IPS-NIHi7 (cell line): ENCODE measurements at regions not wholly inside any gene's neighbourhood (a gene's known extent, or its start where the extent isn't known, plus 50 kb on each side); places are given as distances from the start of the nearest gene placed in this dataset.

Experiments
- DNase-seq: peaks from one replicate; pipeline ENCODE4 v3.0.0; 2012; ENCODE audit warnings: mixed read lengths; ENCODE audit errors: extremely low spot score

GRCh38 chr12:91629440-91629839 lies 446.8 kb upstream of the DCN start:
- no peak for DNase-seq

GRCh38 chr12:91628656-91629055 lies 446.0 kb upstream of the DCN start:
- DNase-seq = no peak

- no peak for DNase-seq
These were observed 444.6 kb upstream of the DCN start for GRCh38 chr12:91627225-91627624.

GRCh38 chr12:91622981-91623380 lies 440.4 kb upstream of the DCN start:
- no peak for DNase-seq

GRCh38 chr12:91622037-91622436 lies 439.4 kb upstream of the DCN start:
- no peak for DNase-seq

GRCh38 chr12:91620992-91621391 lies 438.4 kb upstream of the DCN start:
- peak; percentile 13 for DNase-seq

- no peak for DNase-seq
These were observed 437.8 kb upstream of the DCN start for GRCh38 chr12:91620422-91620821.

GRCh38 chr12:91618281-91618680 lies 435.7 kb upstream of the DCN start:
- no peak for DNase-seq

- no peak for DNase-seq
These were observed 435.2 kb upstream of the DCN start for GRCh38 chr12:91617818-91618217.

GRCh38 chr12:91616416-91616815 lies 433.8 kb upstream of the DCN start:
- DNase-seq = no peak

- DNase-seq = no peak
These were observed 430.7 kb upstream of the DCN start for GRCh38 chr12:91613223-91613779.

GRCh38 chr12:91610561-91610960 lies 427.9 kb upstream of the DCN start:
- DNase-seq = no peak

GRCh38 chr12:91609283-91609682 lies 426.7 kb upstream of the DCN start:
- DNase-seq = no peak

GRCh38 chr12:91608542-91608941 lies 425.9 kb upstream of the DCN start:
- DNase-seq = no peak

GRCh38 chr12:91606662-91607377 lies 424.2 kb upstream of the DCN start:
- DNase-seq = no peak

- DNase-seq = no peak
These were observed 422.3 kb upstream of the DCN start for GRCh38 chr12:91604897-91605296.

GRCh38 chr12:91603060-91603459 lies 420.4 kb upstream of the DCN start:
- no peak for DNase-seq

- DNase-seq = no peak
These were observed 418.4 kb upstream of the DCN start for GRCh38 chr12:91601054-91601453.

- DNase-seq = no peak
These were observed 412.1 kb upstream of the DCN start for GRCh38 chr12:91594715-91595114.

GRCh38 chr12:91591639-91591987 lies 409.0 kb upstream of the DCN start:
- DNase-seq = no peak

- no peak for DNase-seq
These were observed 408.5 kb upstream of the DCN start for GRCh38 chr12:91590966-91591638.

GRCh38 chr12:91588874-91589454 lies 406.3 kb upstream of the DCN start:
- no peak for DNase-seq

GRCh38 chr12:91586015-91586414 lies 403.4 kb upstream of the DCN start:
- no peak for DNase-seq
